IPS-18c (cell line): ENCODE measurements at regions not wholly inside any gene's neighbourhood (a gene's known extent, or its start where the extent isn't known, plus 50 kb on each side); places are given as distances from the start of the nearest gene placed in this dataset.

ENCODE experiments used
- H3K4me3 ChIP-seq: 2 replicates; pipeline ENCODE4 v1.7.0; 2013; ENCODE audit warnings: low read depth, mild to moderate bottlenecking, low read length, moderate library complexity; ENCODE audit not compliant: insufficient read depth
- H3K9me3 ChIP-seq: one replicate; pipeline ENCODE4 v1.6.1; 2013; ENCODE audit warnings: mild to moderate bottlenecking, low read length, moderate library complexity; ENCODE audit not compliant: control insufficient read depth, insufficient read depth

DNA sequence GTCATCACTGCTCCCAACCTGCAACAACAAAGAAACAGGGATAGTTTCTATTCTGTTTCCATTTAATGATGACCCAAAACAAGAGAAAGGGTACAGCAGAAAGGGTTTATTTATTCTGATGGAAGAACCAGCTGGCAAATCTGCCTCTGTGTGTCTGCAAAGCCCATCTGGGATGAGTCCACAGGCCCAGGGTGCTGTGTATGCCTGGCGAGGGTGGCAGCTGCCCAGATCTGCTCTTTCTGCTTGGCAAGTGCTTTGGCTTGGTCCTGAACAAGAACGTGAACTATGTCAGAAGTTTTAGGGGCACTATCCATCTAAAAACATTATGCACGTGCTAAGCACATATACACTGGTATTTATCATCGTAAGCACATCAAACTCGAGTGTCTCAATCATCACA, 333.8 kb downstream of the CXCL12 start:
- Histone ChIP-seq H3K4me3 (no peak overlapping the region), H3K9me3 (no peaks in the 10 kb centered on the region)

DNA sequence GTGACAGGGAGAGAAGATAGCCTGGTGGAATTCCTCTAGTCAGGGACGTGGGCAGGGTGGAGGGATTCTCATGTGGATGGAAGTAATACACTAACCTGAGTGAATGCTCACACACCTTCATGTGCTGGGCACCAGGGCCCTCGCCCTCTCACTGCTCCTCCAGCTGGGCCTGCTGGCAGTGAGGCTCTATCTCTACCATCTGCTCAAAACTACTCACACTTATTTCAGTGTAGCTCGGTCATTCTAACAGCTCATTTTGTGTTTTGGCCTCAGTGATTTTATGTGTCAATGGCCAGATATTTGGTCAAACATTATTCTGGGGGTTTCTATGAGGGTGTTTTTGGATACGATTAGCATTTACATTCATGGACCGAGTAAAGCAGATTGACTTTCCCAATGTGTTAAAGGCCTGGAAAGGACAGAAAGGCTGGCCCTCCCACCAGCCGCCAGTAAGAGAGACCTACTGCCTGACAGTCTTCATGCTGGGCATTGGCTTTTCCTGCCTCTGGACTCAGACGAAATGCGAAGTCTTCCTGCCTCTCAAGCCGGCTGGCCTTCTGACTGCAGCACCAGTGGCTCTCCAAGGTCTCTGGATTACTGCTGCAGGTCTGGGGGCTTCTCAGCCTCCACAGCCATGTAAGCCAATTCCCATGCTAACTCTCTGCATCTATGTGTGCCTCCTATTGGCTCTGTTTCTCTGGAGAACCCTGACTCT, 335.4 kb downstream of the CXCL12 start:
- H3K4me3 ChIP-seq: no peak overlapping the region
- no peaks in the 10 kb centered on the region for H3K9me3 ChIP-seq

DNA sequence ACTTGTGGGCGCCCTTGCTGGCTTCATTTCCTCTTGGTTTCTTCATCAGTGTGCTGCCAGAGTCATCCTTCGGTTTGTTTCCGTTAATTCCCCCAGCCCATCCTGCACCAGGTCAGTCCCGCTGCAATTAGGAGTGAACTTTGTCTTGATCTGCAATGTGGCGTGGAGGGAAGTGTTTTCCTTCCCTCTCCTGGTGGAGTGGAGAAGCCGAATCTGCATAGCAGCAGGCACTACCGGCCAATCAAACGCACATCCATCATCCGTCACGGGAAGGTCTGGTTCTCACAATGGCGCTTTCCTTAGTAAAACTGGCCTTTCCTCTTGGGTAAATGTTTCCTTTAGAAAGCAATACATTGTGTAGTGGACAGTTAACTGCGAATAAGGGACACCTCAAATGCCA, 337.5 kb downstream of the CXCL12 start:
- no peaks in the 10 kb centered on the region for H3K9me3 ChIP-seq
- no peak overlapping the region for H3K4me3 ChIP-seq

DNA sequence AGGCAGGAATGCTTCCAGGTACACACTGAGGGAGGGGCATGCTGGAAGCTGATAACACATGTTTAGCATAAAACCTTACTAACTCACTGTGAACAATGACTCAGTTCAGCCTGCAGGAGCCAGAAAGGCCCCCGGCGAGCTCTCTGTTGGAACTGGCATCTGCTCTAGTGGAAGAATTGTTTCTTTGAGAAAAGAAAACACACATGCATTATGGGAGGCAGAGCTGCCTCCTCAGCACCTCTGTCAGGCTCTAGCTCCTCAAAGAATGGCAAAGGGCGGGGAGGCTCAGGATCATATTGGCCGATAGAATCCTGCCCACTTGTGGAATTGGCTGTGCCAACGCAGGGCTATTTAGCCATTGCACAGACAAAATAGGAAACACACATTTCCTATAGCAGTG, 338.3 kb downstream of the CXCL12 start:
- 0 out of 2 replicates have a peak overlapping the region, but pooled peaks have one; percentile 3 for H3K4me3 ChIP-seq
- no peaks in the 10 kb centered on the region for H3K9me3 ChIP-seq

DNA sequence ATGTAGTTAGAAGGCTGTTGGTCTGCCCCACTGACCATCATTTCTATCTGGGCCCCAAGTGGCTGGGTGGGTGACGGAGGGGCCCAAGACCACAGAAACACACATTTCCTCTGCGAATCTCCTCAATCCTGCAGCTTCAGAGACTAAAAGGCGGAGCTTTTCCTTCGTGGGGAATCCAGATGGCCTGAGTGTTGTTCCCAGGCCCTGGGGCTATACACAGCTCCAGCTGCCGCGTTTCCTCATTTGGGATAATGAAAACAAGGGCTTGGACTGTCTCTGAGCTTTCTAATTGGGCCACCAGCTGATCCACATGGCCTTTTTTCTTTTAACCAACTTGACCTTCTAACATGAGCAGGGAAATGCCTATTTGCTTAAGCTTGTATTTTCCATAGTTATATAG, 339.9 kb downstream of the CXCL12 start:
- H3K4me3 ChIP-seq: no peak overlapping the region
- H3K9me3 ChIP-seq: no peaks in the 10 kb centered on the region

DNA sequence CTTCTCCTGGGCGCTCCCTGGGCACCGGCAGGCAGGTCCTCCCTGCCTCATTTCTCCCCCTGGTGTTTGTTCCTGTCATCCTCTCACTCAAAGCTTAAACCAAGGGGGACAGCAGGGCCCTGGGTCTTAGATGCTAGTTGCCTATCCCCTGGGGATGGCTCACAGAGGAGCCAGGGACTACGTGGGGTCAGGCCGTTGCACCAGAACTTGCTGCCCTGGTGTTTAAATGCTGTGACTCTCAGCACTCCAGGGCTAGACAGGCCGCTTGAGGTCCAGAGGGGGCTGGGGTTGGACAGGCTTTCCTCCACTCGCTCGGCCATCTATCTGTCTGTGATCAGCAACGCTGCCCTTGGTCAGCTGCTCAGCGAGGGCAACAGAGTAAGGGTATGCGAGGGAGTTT, 340.3 kb downstream of the CXCL12 start:
- Histone ChIP-seq H3K4me3 (no peak overlapping the region), H3K9me3 (no peaks in the 10 kb centered on the region)

DNA sequence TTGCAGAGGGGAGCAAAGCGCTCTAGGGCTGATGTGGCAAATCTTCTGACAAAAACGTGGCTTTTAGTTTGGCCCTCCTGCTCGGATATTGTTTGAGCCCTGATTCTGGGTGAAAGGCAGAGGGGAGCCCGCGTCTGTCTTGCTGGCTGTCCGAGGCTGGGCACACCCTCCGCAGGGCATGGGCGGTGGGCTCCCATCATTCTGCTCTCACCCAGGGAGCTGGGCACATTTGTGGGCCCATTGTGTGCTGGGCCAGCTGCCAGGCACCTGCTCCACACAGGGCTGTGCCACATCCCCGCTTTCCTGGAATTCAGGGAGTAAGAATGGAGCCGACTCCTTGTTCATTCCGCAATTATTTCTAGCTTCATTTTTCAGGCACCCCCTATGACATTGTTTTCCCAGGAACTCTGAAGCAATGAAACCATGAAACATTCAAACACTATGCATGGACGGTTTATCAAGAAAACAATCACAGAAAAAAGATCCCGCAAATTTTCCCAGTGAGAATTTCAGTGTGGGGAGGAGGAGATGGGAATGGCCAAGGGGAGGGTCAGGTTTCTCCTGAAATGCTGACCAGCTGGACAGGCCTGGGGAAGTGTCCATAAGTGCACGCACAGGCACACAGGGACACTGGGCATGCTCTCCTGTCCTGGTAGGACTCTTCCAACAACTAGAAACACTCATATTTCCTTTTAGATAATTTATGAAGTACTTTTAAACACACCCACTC, 341.1 kb downstream of the CXCL12 start:
- H3K9me3 ChIP-seq: no peaks in the 10 kb centered on the region
- no peak overlapping the region for H3K4me3 ChIP-seq

DNA sequence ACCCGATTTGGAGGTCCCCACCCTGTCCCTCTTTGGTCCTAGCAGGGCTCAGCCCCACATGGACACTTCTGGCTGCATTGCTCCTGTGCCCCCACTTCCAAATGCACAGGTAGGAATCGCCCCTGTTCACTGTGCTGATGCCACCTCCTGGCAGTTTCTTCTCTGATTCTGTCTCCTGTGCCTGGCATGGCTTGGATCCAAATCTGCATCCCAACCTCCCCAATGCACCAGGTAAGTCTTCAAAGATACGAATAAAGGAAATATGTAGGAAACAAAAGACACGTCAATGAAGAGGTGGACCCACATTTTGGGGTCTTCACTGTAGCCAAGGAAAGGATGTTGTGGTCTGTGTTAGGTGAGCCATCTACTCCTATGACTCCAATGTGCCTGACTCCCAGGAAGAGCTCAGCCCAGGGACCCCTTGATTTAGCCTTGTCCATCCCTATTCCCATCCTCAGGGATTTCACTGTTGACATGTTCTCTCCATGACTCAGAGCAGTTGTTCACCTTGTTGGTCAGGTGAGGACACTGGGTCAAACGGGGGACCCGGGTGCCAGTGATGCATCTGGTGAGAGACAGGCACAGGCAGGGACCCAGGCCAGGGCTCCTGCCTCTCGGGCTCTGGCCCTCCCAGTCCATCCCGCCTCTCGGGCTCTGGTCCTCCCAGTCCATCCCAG, 341.8 kb downstream of the CXCL12 start:
- H3K9me3 ChIP-seq: no peaks in the 10 kb centered on the region
- no peak overlapping the region for H3K4me3 ChIP-seq

DNA sequence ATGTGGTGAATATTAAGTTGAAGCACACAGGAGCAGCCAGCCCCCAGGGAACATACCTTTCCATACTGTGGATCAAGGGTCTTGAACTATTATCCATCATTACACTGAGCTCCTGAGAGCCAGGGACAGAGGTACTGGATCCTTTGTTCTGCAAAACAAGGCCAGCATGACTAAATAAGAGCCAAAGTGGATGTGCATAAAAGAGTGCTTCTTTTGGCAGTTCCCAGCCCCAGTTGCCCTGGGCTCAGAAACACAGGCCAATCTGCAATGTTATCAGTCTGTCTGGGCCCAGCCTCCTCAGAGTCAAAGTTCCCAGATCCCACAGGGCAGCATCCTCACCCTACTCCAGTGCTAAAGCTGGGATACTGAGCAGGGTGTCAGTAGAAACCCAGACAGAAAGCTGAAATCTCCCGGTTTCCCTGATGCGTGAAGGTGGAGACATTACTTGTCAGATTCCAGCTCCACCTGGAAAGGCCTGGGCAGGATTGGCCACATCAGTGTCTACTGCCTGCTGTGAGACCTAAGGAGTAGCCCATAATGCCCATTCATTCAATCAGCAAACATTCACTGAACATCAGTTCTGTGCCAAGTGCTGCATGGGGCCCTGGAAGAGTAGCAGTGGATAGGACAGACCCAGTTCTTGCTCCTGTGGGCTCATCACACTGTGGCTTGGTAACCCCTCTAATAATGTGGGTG, 342.7 kb downstream of the CXCL12 start:
- H3K9me3 ChIP-seq: no peaks in the 10 kb centered on the region
- no peak overlapping the region for H3K4me3 ChIP-seq

DNA sequence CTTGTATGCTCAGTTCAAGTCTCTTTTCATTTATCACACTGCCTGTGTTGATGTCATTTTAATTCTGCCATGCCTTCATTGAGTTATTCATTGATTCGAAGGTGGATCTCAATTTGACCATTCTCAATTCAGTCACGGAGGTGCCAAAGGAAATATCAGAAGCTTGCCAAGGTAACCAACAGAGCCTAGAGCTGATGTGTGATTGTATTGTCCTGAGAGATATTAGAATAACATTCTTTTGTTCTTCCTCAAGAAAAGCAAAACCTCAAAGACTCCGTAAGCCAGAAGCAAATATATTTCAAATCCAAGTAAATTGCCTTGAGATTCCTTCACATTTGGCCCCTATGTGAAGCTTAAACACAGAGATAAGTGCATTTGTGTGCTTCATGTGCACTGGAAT, 345.3 kb downstream of the CXCL12 start:
- Histone ChIP-seq H3K4me3 (no peak overlapping the region), H3K9me3 (no peaks in the 10 kb centered on the region)

DNA sequence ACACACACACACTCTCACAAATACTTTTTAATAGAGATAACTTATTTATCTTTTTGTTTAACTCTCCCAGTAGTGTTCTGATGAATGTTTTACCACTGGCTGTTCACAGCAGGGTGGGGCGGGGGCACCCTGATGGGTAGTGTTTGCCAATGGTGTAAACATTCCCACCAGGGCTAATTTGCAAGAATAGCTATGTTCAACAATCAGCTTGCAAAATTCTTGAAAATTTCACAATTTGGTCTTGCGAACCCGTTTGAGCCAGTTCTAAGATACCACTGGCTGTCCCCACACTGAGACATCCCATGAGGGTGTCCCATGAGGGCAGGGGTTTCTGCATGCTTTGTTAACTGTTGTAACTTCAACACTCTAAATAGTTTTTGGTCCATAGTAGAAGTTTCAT, 348.5 kb downstream of the CXCL12 start:
- Histone ChIP-seq H3K4me3 (no peak overlapping the region), H3K9me3 (no peaks in the 10 kb centered on the region)

DNA sequence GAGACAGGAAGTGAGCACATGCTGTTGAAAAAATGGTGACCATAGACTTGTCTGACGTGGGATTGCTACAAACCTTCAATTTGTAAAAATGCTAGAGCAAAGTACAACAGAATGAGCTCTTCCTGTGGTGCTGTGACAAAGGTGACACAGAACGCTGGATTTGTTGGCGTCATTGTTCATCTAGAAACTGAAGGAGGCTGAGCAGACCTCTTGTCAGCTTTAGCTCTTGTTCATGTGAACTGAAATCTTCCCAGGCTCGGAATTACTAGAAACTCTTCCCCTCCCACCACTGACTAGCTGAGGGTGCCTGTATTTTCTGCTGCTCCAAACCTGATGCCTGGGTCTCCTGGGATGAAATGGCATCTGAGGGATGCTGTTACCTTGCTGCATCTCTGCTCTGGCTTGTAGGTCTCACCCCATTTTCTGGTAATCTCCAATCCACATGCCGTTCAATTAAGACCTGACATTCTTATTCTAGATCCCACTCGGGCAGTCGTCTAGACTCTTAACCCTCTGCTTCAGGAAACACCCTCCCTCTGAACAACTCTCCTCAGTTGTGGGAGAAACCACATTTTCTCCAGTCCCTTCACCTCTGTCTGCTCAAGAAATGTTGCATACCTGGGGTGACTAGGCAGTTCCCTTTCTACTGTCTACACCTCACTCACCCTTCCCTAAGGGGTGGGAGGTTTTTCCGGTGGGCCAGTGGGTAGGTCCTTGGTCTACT, 349.3 kb downstream of the CXCL12 start:
- Histone ChIP-seq H3K9me3 (no peaks in the 10 kb centered on the region), H3K4me3 (no peak overlapping the region)

DNA sequence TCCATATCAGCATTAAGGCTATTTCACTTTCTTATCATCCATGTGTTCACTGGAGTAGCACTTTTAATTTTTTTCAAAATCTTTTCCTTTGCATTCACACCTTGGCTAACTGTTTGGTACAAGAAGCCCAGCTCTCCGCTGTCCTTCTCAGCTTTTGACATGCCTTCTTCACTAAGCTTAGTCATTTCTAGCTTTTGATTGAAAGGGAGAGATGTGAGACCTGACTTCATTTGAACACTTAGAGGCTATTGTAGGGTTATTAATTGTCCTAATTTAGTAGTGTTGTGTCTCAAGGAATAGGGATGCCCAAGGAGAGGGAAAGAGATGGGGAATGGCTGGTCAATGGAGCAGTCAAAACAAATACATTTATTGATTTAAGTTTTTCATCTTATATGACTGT, 350.0 kb downstream of the CXCL12 start:
- Histone ChIP-seq H3K9me3 (no peaks in the 10 kb centered on the region), H3K4me3 (no peak overlapping the region)

DNA sequence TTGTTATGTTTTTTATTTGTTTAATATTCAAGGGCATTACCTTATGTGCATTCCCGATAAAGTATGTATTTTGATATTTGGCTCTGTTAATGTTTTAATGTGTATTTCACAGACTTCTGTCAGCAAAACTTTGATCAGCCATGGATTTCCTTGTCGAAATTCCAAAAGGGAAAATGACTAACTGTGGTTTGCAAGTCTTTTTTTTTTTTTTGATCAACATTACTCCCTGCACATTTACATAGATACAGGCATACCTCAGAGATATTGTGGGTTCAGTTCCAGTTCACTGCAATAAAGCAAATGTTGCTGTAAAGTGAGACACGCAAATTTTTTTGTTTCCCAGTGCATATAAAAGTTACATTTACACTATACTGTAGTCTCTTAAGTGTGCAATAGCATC, 351.9 kb downstream of the CXCL12 start:
- Histone ChIP-seq H3K4me3 (no peak overlapping the region), H3K9me3 (no peaks in the 10 kb centered on the region)

DNA sequence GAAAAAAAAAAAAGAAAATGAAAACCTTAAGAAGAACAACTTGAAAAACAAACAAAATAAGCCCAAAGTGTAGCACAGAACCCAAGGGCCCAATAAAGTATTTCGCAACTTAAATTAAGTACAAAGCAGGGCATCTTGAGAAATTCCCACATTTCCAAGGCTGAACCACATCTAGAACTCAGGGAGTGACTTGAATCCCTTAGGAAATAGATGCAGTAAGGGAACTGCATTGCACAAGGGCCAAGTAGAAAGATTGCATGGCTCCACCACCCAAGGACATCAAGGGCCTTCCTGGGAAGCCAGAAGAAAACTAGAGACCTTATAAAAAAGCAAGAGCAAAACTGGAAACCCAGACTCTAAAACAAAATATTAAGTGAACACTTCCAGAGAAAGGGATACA, 352.7 kb downstream of the CXCL12 start:
- Histone ChIP-seq H3K9me3 (no peaks in the 10 kb centered on the region), H3K4me3 (no peak overlapping the region)

DNA sequence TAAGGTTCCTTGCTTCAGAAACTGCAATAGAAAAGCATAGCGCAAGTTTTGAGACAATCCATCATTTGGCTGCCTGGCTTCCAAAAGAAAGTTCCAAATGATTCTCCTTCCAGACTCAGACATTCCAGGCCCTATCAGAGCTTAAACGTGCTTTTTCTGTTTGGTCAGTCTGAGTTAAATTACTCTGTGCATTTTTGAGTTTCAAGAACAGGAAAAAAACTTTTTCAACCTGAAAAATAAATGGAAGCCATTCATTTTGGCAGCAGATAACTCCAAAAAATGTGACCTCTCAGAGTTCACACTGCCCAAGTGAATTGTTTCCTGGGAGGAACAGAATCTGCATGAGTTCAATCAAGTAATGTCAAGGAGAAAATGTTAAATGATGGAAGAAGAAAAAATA, 354.2 kb downstream of the CXCL12 start:
- Histone ChIP-seq H3K9me3 (no peaks in the 10 kb centered on the region), H3K4me3 (no peak overlapping the region)

DNA sequence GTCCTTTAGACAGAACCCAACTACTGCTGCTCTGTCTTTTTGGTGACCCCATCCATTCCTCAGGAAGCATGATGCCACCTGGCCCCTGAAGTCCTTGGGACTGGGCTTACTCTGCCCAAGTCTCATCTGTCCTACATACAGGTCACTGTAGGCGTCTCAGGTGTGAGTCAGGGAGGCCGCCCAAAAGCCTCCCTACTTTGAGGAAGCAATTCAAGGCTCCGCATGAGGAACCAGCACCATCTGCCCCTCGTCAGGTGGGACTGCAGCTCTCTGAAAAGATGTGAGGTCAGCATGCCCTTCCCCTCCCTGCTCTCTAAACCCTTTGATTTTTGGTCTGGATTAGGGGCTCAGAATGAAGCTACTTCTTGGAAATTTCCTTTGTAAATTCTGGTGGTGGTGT, 354.8 kb downstream of the CXCL12 start:
- no peak overlapping the region for H3K4me3 ChIP-seq
- no peaks in the 10 kb centered on the region for H3K9me3 ChIP-seq
